Breast epithelium (tissue), 3 donors: ENCODE measurements at regions not wholly inside any gene's neighbourhood (a gene's known extent, or its start where the extent isn't known, plus 50 kb on each side); places are given as distances from the start of the nearest gene placed in this dataset.

Experiments
- POLR2A ChIP-seq: fragments of 450-650 bp; IDR thresholded peaks from one replicate; pipeline ENCODE4 v1.6.1; 2016; ENCODE audit warnings: antibody characterized with exemption, mild to moderate bottlenecking, moderate library complexity
- TF ChIP-seq, protein P1 (sequence below), 3 donors: fragments of 450-650 bp; IDR thresholded peaks; one replicate each; pipeline ENCODE4 v1.5.1; 2016 to 2017; ENCODE audit warnings: antibody characterized with exemption in 3 of 3, mild to moderate bottlenecking in 3 of 3, moderate library complexity in 3 of 3

DNA sequence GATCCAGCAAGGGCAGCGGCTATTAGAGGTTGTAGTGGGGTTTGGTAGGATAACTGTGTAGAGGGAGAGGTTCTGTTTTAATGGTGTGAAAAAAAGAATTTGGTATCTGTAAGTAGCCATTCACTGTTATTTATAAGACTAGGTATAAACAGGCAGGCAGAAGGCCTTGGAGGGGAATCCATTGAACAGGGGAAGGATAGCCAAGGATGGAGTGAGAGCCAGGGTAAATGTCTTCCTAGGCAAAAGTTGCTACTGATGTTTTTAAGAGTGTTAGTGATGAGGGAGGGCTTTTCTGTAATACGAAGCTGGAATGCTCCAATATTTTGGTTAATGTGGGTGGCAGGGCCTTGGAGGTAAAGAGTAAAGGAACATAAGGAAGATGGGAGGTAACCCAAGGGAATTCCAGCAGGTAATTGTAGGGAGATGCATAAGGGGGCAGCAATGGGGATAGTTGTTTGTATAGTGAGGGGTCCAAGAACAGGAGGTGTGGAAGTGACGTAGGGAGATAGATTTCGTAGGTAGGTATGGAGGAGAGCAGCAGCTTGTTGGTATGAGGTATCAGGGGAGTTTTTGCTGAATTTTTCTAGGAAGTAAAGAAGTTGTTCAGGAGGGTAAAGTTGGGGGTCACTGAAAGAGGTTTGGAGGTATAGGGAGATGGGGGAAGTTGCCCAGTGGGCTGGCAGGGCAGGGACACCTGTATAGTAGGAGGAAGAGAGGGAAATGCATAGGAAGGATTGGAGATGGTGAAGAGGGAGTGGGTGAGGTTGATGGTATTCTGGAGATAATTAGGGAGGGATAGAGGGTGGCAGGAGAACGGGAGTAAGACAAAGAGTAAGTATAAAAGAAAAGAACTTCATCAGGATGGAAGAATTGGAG, 752.4 kb upstream of the ADGRB3 start:
- TF ChIP-seq, protein P1, sequence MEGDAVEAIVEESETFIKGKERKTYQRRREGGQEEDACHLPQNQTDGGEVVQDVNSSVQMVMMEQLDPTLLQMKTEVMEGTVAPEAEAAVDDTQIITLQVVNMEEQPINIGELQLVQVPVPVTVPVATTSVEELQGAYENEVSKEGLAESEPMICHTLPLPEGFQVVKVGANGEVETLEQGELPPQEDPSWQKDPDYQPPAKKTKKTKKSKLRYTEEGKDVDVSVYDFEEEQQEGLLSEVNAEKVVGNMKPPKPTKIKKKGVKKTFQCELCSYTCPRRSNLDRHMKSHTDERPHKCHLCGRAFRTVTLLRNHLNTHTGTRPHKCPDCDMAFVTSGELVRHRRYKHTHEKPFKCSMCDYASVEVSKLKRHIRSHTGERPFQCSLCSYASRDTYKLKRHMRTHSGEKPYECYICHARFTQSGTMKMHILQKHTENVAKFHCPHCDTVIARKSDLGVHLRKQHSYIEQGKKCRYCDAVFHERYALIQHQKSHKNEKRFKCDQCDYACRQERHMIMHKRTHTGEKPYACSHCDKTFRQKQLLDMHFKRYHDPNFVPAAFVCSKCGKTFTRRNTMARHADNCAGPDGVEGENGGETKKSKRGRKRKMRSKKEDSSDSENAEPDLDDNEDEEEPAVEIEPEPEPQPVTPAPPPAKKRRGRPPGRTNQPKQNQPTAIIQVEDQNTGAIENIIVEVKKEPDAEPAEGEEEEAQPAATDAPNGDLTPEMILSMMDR (IDR thresholded peaks at IDR 0.05), result no peak
- TF ChIP-seq POLR2A, result no peak
